H1 (cell line): ENCODE measurements at regions not wholly inside any gene's neighbourhood (a gene's known extent, or its start where the extent isn't known, plus 50 kb on each side); places are given as distances from the start of the nearest gene placed in this dataset.

Source experiments
- CTCF ChIA-PET: fragments of 300-600 bp; sonication (Branson Sonifier 250); formaldehyde crosslinking; loops from one replicate; lab custom pipeline; 2021; ENCODE audit not compliant: partially characterized antibody; lab: Charles Lee
- POLR2A ChIA-PET: fragments of 300-600 bp; sonication (Branson Sonifier 250); formaldehyde crosslinking; loops from one replicate; lab custom pipeline; 2021; ENCODE audit warnings: inconsistent platforms; ENCODE audit not compliant: partially characterized antibody; lab: Charles Lee
- DNase-seq, 2 experiments: peaks; one replicate each; pipeline versions ENCODE4 v3.0.0 to v3.0.0-alpha.2; 2010 to 2022; ENCODE audit warnings: low spot score in 2 of 2, low read depth in 1 of 2, mixed read lengths in 1 of 2
- FAIRE-seq: peaks from 2 replicates; lab custom pipeline; 2011; peaks lifted over from hg19 to GRCh38; lab: Jason Lieb, UNC
- H2AFZ ChIP-seq: 2 replicates; pipeline ENCODE4 v1.8.1; 2012; ENCODE audit warnings: low read length, inconsistent platforms
- H2AK5ac ChIP-seq: 2 replicates; pipeline ENCODE4 v1.6.1; 2013; ENCODE audit warnings: low read depth, low read length
- H2BK120ac ChIP-seq: replicated peaks from 2 replicates; pipeline ENCODE3; 2013; ENCODE audit warnings: low read depth, low read length, inconsistent platforms
- H2BK12ac ChIP-seq: 2 replicates; pipeline ENCODE4 v1.6.1; 2013; ENCODE audit warnings: low read depth, low read length
- H2BK15ac ChIP-seq: 2 replicates; pipeline ENCODE4 v1.6.1; 2013; ENCODE audit warnings: low read length
- H2BK20ac ChIP-seq: 2 replicates; pipeline ENCODE4 v1.6.1; 2013; ENCODE audit warnings: low read length
- H2BK5ac ChIP-seq: 2 replicates; pipeline ENCODE4 v1.6.1; 2013; ENCODE audit warnings: low read depth, low read length
- H3K14ac ChIP-seq: 2 replicates; pipeline ENCODE4 v1.6.1; 2013; ENCODE audit warnings: inconsistent platforms; ENCODE audit not compliant: insufficient read length
- H3K18ac ChIP-seq: 2 replicates; pipeline ENCODE4 v1.6.1; 2013; ENCODE audit warnings: low read length; ENCODE audit errors: extremely low read depth
- H3K23ac ChIP-seq: 2 replicates; pipeline ENCODE4 v1.6.1; 2013; ENCODE audit warnings: inconsistent platforms; ENCODE audit not compliant: insufficient read length
- H3K23me2 ChIP-seq: 2 replicates; pipeline ENCODE4 v1.6.1; 2013; ENCODE audit warnings: low read depth, low read length
- H3K27ac ChIP-seq: 2 replicates; pipeline ENCODE4 v1.6.1; 2011; ENCODE audit warnings: low read depth, low read length, inconsistent platforms
- H3K27me3 ChIP-seq, 4 experiments: replicated peaks in 1 of 4; 1 replicate in 1 of 4; 2 replicates in 3 of 4; pipeline versions ENCODE4 v1.6.1 to v1.8.1; 2011 to 2013; ENCODE audit warnings: low read length in 3 of 4, mild to moderate bottlenecking in 3 of 4, inconsistent platforms in 2 of 4, mixed read lengths in 2 of 4, moderate library complexity in 1 of 4; ENCODE audit not compliant: control insufficient read depth in 3 of 4, insufficient read depth in 3 of 4; ENCODE audit errors: extremely low read depth in 1 of 4
- H3K36me3 ChIP-seq, 4 experiments: 2 replicates each; pipeline versions ENCODE4 v1.6.1 to v1.8.1; 2011 to 2013; ENCODE audit warnings: mild to moderate bottlenecking in 4 of 4, low read length in 3 of 4, moderate library complexity in 2 of 4, control low read depth in 1 of 4, inconsistent platforms in 1 of 4; ENCODE audit not compliant: insufficient read depth in 4 of 4, control insufficient read depth in 2 of 4
- H3K4ac ChIP-seq: replicated peaks from 2 replicates; pipeline ENCODE3; 2013; ENCODE audit warnings: low read length, low read depth, mixed read lengths, inconsistent platforms; ENCODE audit not compliant: insufficient read length
- H3K4me1 ChIP-seq, 4 experiments: replicated peaks in 1 of 4; 1 replicate in 1 of 4; 2 replicates in 3 of 4; pipeline versions ENCODE4 v1.6.1 to v1.8.1; 2011 to 2013; ENCODE audit warnings: low read length in 3 of 4, inconsistent platforms in 2 of 4, mixed read lengths in 1 of 4; ENCODE audit not compliant: insufficient read depth in 4 of 4, control insufficient read depth in 3 of 4
- H3K4me2 ChIP-seq, 2 experiments: 2 replicates each; pipeline versions ENCODE4 v1.6.1 to v1.8.1; 2011 to 2013; ENCODE audit warnings: low read depth in 2 of 2, low read length in 2 of 2, control low read depth in 1 of 2, inconsistent platforms in 1 of 2, mild to moderate bottlenecking in 1 of 2; ENCODE audit not compliant: insufficient read depth in 1 of 2
- H3K4me3 ChIP-seq, 4 experiments: fragments of 200-600, 300-600 bp in 1 of 4; sonication (generic), shearing (Covaris generic), sonication (Bioruptor Twin) in 1 of 4; 2 replicates each; pipeline versions ENCODE4 v1.5.1 to v1.8.1; 2011 to 2016; ENCODE audit warnings: low read length in 4 of 4, low read depth in 3 of 4, control low read depth in 2 of 4, inconsistent platforms in 2 of 4, mild to moderate bottlenecking in 2 of 4, mixed read lengths in 1 of 4, moderate library complexity in 1 of 4; ENCODE audit not compliant: insufficient read depth in 2 of 4; ENCODE audit errors: extremely low read depth in 1 of 4
- H3K56ac ChIP-seq: replicated peaks from 2 replicates; pipeline ENCODE3; 2013; ENCODE audit warnings: low read depth, mild to moderate bottlenecking, mixed read lengths, low read length, inconsistent platforms; ENCODE audit not compliant: insufficient read length
- H3K79me1 ChIP-seq: 2 replicates; pipeline ENCODE4 v1.6.1; 2013; ENCODE audit warnings: low read depth, low read length, control low read depth
- H3K79me2 ChIP-seq, 2 experiments: 2 replicates each; pipeline versions ENCODE4 v1.6.1 to v1.8.1; 2012 to 2013; ENCODE audit warnings: low read length in 2 of 2, mild to moderate bottlenecking in 2 of 2, inconsistent platforms in 1 of 2; ENCODE audit not compliant: insufficient read depth in 2 of 2, control insufficient read depth in 1 of 2
- H3K9ac ChIP-seq, 4 experiments: replicated peaks in 1 of 4; 1 replicate in 1 of 4; 2 replicates in 3 of 4; pipeline versions ENCODE4 v1.6.1 to v1.8.1; 2011 to 2013; ENCODE audit warnings: low read depth in 3 of 4, low read length in 3 of 4, control low read depth in 2 of 4, mild to moderate bottlenecking in 2 of 4, moderate library complexity in 2 of 4, inconsistent platforms in 1 of 4; ENCODE audit errors: extremely low read depth in 1 of 4
- H3K9me3 ChIP-seq, 2 experiments: 2 replicates each; pipeline versions ENCODE4 v1.6.1 to v1.8.1; 2012 to 2013; ENCODE audit warnings: mild to moderate bottlenecking in 2 of 2, moderate library complexity in 2 of 2, control low read depth in 1 of 2, inconsistent platforms in 1 of 2, low read depth in 1 of 2, low read length in 1 of 2, mixed read lengths in 1 of 2; ENCODE audit not compliant: insufficient read depth in 2 of 2
- H4K20me1 ChIP-seq, 2 experiments: replicated peaks in 1 of 2; 2 replicates each; pipeline versions ENCODE3 to v1.8.1; 2011 to 2013; ENCODE audit warnings: inconsistent platforms in 2 of 2, low read length in 2 of 2, mild to moderate bottlenecking in 1 of 2; ENCODE audit not compliant: insufficient read depth in 2 of 2, control insufficient read depth in 1 of 2
- H4K5ac ChIP-seq: 2 replicates; pipeline ENCODE4 v1.6.1; 2013; ENCODE audit warnings: low read length, low read depth, mixed read lengths, inconsistent platforms; ENCODE audit not compliant: insufficient read length
- H4K8ac ChIP-seq: 2 replicates; pipeline ENCODE4 v1.8.0; 2013; ENCODE audit warnings: mild to moderate bottlenecking, moderate library complexity, low read length, inconsistent platforms; ENCODE audit not compliant: insufficient read depth; ENCODE audit errors: extremely low read depth
- H4K91ac ChIP-seq: replicated peaks from 2 replicates; pipeline ENCODE3; 2013; ENCODE audit warnings: low read length, mixed read lengths, inconsistent platforms; ENCODE audit not compliant: insufficient read length
- CTBP2 ChIP-seq: IDR thresholded peaks from 2 replicates; pipeline ENCODE4 v1.7.0; 2011; ENCODE audit warnings: borderline replicate concordance, mild to moderate bottlenecking, moderate library complexity, mixed read lengths, low read length; ENCODE audit not compliant: insufficient read depth, insufficient read length
- JUND ChIP-seq: IDR thresholded peaks from 2 replicates; pipeline ENCODE4 v1.6.1; 2011; ENCODE audit warnings: mild to moderate bottlenecking, improper control_type of control experiment, low read length
- POLR2AphosphoS5 ChIP-seq: IDR thresholded peaks from 2 replicates; pipeline ENCODE4 v1.6.1; 2011; ENCODE audit warnings: low read depth, low read length
- TCF12 ChIP-seq: IDR thresholded peaks from 2 replicates; pipeline ENCODE4 v1.6.1; 2011; ENCODE audit warnings: low read depth, mild to moderate bottlenecking, low read length
- WGBS, 2 experiments: shearing (Covaris generic) in 1 of 2; methylation state at CpG; one replicate each; pipeline versions ENCODE4 v1.1.6 to v1.1.7; 2013 to 2015; ENCODE audit warnings: low lambda C conversion rate in 2 of 2, mixed read lengths in 2 of 2, inconsistent platforms in 1 of 2, low coverage in 1 of 2, missing lambda C conversion rate in 1 of 2; ENCODE audit not compliant: insufficient replicate concordance in 2 of 2, insufficient coverage in 1 of 2, insufficient read length in 1 of 2; ENCODE audit errors: extremely low coverage in 1 of 2, missing lambda C conversion rate in 1 of 2; 5-methylcytosine and 5-hydroxymethylcytosine counted together

GRCh38 chr18:22550861-22551260 is 133.1 kb upstream of the CTAGE1 start:
- Histone ChIP-seq H2AK5ac (no peak overlapping the region), H4K8ac (no peak overlapping the region), H3K4me2 (no peak overlapping the region), H2AFZ (no peak overlapping the region), H3K18ac (no peak overlapping the region), H3K4me3 (no peak overlapping the region), H3K9ac (no peak overlapping the region), H3K79me1 (no peaks in the 10 kb centered on the region), H3K23me2 (no peaks in the 10 kb centered on the region), H2BK20ac (no peak overlapping the region), H2BK120ac (no peak overlapping the region), H2BK5ac (no peak overlapping the region), H4K20me1 (no peaks in the 10 kb centered on the region), H3K4me1 (0 out of 7 replicates have a peak, but pooled peaks cover 0 to 2% (median 0%) of the 10 kb centered on the region in 4 experiments), H3K56ac (no peak overlapping the region), H3K4ac (no peak overlapping the region), H3K27me3 (no peaks in the 10 kb centered on the region), H3K23ac (no peak overlapping the region), H2BK15ac (no peak overlapping the region), H3K9me3 (no peaks in the 10 kb centered on the region), H2BK12ac (no peak overlapping the region), H4K91ac (no peak overlapping the region), H4K5ac (no peak overlapping the region), H3K36me3 (no peaks in the 10 kb centered on the region), H3K27ac (no peak overlapping the region), H3K14ac (no peak overlapping the region), H3K79me2 (no peaks in the 10 kb centered on the region)
- WGBS, 2 experiments: 100% methylated on average over 1 of the region's 1 CpG; no CpG with 5 or more reads in 1 of the 2 experiments
- TF ChIP-seq POLR2AphosphoS5 (no peak), TCF12 (no peak), JUND (no peak), CTBP2 (no peak)
- POLR2A ChIA-PET: no interaction called here
- CTCF ChIA-PET: interaction anchor here (1.1 kb wide), 1 partner anchor 60 kb away, joined by 3 read pairs; no protein-coding TSS in a partner anchor
- FAIRE-seq: no peak
- no peak for DNase-seq
